ENCODE measurements at regions not wholly inside any gene's neighbourhood (a gene's known extent, or its start where the extent isn't known, plus 50 kb on each side); places are given as distances from the start of the nearest gene placed in this dataset.

DNA sequence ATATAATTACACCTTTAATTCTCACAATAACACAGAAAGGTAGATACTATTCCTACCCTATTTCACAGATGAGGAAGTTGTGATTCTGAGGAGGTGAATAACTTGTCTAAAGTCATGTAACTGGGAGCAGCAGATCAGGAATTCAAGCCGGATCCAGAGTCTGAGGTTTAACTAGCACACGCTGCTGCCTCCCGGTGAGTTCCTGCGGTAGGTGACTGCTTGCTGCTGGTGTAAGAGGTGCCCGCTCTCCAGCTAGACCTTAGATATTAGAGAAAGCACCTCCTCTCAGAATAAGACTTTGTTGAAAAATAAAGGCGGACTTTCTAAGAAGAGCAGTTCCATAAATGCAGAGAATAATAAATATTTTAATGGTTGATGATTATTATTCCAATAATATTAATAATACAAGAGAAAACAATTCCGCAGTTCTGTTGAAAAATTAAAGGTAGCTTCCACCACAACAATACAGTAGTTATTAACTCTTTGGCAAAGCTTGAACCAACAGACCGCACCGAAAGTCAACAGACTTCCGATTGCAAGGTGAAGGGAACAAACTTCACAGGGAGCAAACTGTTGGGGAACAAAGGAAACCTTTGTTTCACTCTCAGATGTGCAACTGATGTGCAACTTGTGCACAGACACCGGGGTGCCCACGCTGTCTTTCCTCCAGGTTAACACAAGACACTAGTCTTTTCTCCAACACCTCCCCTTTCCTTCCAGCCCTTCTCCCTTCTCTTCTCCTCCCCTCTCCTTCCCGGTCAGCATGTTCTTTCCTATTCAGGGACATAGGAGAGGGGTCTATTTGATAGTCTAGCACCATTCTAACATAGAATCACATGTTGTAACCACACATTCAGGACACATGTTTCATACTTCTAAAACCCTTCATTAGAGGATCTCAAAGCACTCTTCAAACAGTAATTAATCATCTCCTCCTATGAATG lies 73.2 kb upstream of the EGLN3 start:
- no peaks in the 10 kb centered on the region for H3K36me3 ChIP-seq (ENCODE audit: control insufficient read depth in 2 of 3, insufficient read depth in 3 of 3, low read length in 3 of 3)
- no peak overlapping the region for H3K27ac ChIP-seq (ENCODE audit: low read depth, low read length)
- peaks cover 0 to 11% (median 0%) of the 10 kb centered on the region in 5 donors for H3K27me3 Mint-ChIP-seq
- H3K27ac Mint-ChIP-seq = no peak overlapping the region
- ATAC-seq (no peak), DNase-seq (no peak)
- no peaks in the 10 kb centered on the region for H3K9me3 Mint-ChIP-seq
- no peak overlapping the region for H3K4me3 Mint-ChIP-seq
- no peaks in the 10 kb centered on the region for H3K4me1 ChIP-seq (ENCODE audit: control insufficient read depth in 2 of 2, insufficient read depth in 2 of 2, low read length in 2 of 2)
- intact Hi-C loops (cut with micrococcal nuclease) = no loop called here
- H3K4me1 Mint-ChIP-seq = peaks cover 0 to 19% (median 5%) of the 10 kb centered on the region in 7 donors
- no peaks in the 10 kb centered on the region for H3K9me3 ChIP-seq (ENCODE audit: control insufficient read depth in 2 of 3, low read length in 3 of 3)
- H3K27me3 ChIP-seq (ENCODE audit: control insufficient read depth in 2 of 2, insufficient read depth in 2 of 2, low read length in 2 of 2) = no peaks in the 10 kb centered on the region
- CTCF ChIA-PET = no interaction called here
- H3K36me3 Mint-ChIP-seq = peaks cover 0 to 10% (median 0%) of the 10 kb centered on the region in 5 donors
- POLR2A ChIA-PET = no interaction called here
- H3K4me3 ChIP-seq (ENCODE audit: low read length) = no peak overlapping the region

DNA sequence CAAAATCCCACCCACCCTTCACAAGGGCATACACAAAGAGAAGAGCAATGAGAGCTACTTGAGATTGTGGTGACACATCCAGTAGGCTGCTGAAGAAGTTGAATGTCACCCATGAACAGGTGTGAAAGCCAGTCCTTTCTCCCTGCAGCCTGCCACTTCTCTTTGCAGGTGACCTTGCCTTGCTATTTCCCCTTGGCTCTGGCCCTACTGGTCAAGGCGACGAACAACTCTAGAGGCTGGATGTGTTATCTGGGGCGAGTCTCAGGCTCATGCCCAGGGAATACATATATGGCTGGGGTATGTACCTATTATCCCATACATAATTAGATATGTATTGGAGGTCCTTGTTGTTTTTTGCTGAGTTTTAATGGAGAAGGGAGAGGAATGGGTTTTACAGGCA lies 70.2 kb upstream of the EGLN3 start:
- ChIA-PET POLR2A (no interaction called here), CTCF (no interaction called here)
- Histone ChIP-seq H3K36me3 (ENCODE audit: control insufficient read depth in 2 of 3, insufficient read depth in 3 of 3, low read length in 3 of 3) (no peaks in the 10 kb centered on the region), H3K4me1 (ENCODE audit: control insufficient read depth in 2 of 2, insufficient read depth in 2 of 2, low read length in 2 of 2) (no peaks in the 10 kb centered on the region), H3K27ac (ENCODE audit: low read depth, low read length) (no peak overlapping the region), H3K9me3 (ENCODE audit: control insufficient read depth in 2 of 3, low read length in 3 of 3) (no peaks in the 10 kb centered on the region), H3K27me3 (ENCODE audit: control insufficient read depth in 2 of 2, insufficient read depth in 2 of 2, low read length in 2 of 2) (no peaks in the 10 kb centered on the region), H3K4me3 (ENCODE audit: low read length) (no peak overlapping the region)
- H3K27me3 Mint-ChIP-seq = peaks cover 0 to 10% (median 0%) of the 10 kb centered on the region in 5 donors
- H3K27ac Mint-ChIP-seq = no peak overlapping the region
- H3K36me3 Mint-ChIP-seq = peaks cover 0 to 12% (median 0%) of the 10 kb centered on the region in 5 donors
- ATAC-seq (no peak), DNase-seq (no peak)
- no peak overlapping the region for H3K4me3 Mint-ChIP-seq
- H3K4me1 Mint-ChIP-seq = peaks cover 6 to 29% (median 17%) of the 10 kb centered on the region in 7 donors
- H3K9me3 Mint-ChIP-seq = no peaks in the 10 kb centered on the region
- intact Hi-C loops (cut with micrococcal nuclease) = no loop called here

DNA sequence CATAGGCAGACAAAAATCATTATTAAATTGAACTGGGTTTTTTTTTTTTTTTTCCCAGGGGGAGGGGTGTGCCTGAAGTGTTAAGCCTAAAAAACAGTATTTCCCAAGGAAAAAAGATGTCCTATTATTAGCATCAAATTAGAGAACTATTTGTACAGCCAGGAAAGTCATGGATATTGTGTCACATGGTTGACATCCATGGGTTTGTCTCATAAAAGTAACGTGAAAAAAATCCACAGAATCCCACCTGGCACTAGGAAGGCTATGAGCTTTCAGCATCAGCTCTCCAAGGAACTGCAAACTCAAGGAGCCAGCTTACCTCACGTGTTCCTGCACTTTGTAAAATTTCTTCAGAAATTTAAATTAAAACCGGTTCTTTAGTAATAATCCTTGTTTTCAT lies 69.1 kb upstream of the EGLN3 start:
- Mint-ChIP-seq H3K27me3 (peaks cover 0 to 10% (median 0%) of the 10 kb centered on the region in 5 donors), H3K4me3 (peak overlapping the region in 3 of 10 donors; percentile 16 to 94 (median 91)), H3K36me3 (peaks cover 0 to 10% (median 0%) of the 10 kb centered on the region in 5 donors), H3K9me3 (no peaks in the 10 kb centered on the region), H3K27ac (peak overlapping the region in 4 of 9 donors; percentile 81 to 98 (median 95)), H3K4me1 (peaks cover 6 to 30% (median 17%) of the 10 kb centered on the region in 7 donors)
- ChIA-PET POLR2A (no interaction called here), CTCF (no interaction called here)
- intact Hi-C loops (cut with micrococcal nuclease) = no loop called here
- Histone ChIP-seq H3K4me3 (ENCODE audit: low read length) (no peak overlapping the region), H3K27ac (ENCODE audit: low read depth, low read length) (no peak overlapping the region), H3K36me3 (ENCODE audit: control insufficient read depth in 2 of 3, insufficient read depth in 3 of 3, low read length in 3 of 3) (no peaks in the 10 kb centered on the region), H3K27me3 (ENCODE audit: control insufficient read depth in 2 of 2, insufficient read depth in 2 of 2, low read length in 2 of 2) (no peaks in the 10 kb centered on the region), H3K4me1 (ENCODE audit: control insufficient read depth in 2 of 2, insufficient read depth in 2 of 2, low read length in 2 of 2) (no peaks in the 10 kb centered on the region), H3K9me3 (ENCODE audit: control insufficient read depth in 2 of 3, low read length in 3 of 3) (no peaks in the 10 kb centered on the region)
- DNase-seq (no peak), ATAC-seq (no peak)

DNA sequence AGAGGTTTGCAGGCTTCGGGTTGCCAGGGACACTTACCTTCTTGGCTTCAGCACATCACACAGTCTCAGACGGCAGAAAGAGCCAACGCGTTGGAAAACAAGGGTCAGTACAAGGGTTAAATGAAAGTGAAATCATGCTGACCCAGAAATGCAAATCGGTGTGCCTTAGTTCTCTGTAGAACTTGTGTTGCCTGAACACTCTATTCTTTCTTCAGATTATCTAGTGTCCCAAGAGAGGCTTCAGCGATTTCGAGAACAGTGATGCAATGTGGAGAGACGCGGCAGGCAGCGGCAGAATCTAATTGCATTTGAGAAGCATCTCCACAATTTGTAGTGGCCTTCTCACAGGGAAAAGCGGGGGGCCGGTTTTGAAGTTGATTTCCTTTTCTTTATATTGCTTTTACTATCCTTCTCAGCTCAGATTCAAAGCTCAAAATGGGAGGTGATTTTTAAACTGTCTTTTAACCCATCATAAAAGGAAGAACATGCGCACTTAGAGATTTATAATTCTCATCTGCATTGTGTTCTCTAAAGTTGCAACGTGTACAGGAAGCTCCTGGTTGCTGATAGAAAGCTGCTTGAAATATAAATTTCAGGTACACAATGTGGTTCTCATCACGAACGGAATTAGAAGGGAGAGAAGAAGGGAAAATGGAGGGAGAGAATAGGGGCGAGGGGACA lies 67.8 kb upstream of the EGLN3 start:
- DNase-seq (peak in 5 of 9 donors; percentile 10 to 46 (median 19)), ATAC-seq (peak; percentile 78)
- Histone ChIP-seq H3K9me3 (ENCODE audit: control insufficient read depth in 2 of 3, low read length in 3 of 3) (no peaks in the 10 kb centered on the region), H3K4me1 (ENCODE audit: control insufficient read depth in 2 of 2, insufficient read depth in 2 of 2, low read length in 2 of 2) (no peaks in the 10 kb centered on the region), H3K27ac (ENCODE audit: low read depth, low read length) (peak overlapping the region; percentile 47), H3K27me3 (ENCODE audit: control insufficient read depth in 2 of 2, insufficient read depth in 2 of 2, low read length in 2 of 2) (no peaks in the 10 kb centered on the region), H3K36me3 (ENCODE audit: control insufficient read depth in 2 of 3, insufficient read depth in 3 of 3, low read length in 3 of 3) (no peaks in the 10 kb centered on the region), H3K4me3 (ENCODE audit: low read length) (peak overlapping the region; percentile 45)
- peaks cover 6 to 40% (median 17%) of the 10 kb centered on the region in 7 donors for H3K4me1 Mint-ChIP-seq
- H3K27ac Mint-ChIP-seq = peak overlapping the region; percentile 2 to 98 (median 95)
- ChIA-PET POLR2A (no interaction called here), CTCF (no interaction called here)
- intact Hi-C loops (cut with micrococcal nuclease) = loop anchor here in 1 of 2 donors (1.0 to 2.0 kb wide), 4 partner anchors 25 to 80 kb away; partner anchors contain the start of gene EGLN3
- H3K36me3 Mint-ChIP-seq = peaks cover 0 to 12% (median 0%) of the 10 kb centered on the region in 5 donors
- H3K9me3 Mint-ChIP-seq = no peaks in the 10 kb centered on the region
- peaks cover 0 to 8% (median 0%) of the 10 kb centered on the region in 5 donors for H3K27me3 Mint-ChIP-seq
- H3K4me3 Mint-ChIP-seq = peak overlapping the region; percentile 69 to 94 (median 84)

DNA sequence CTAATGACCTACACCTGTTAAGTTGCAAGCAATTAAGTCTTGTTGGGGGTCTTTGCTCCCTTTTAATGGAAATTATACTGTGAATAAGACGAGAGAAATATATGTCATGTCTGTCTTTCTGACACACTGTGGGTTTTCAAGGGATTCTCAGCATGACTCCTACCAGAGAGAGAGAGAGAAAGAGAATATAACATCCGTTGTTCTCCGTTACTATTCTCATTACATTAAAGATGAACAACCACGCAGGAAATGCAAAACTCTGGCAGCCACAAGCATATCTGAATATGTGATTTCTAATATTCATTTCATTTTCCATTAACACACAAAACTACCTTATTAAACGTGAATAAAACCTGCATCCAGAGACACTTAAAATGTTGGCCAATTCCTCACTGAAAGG lies 67.3 kb upstream of the EGLN3 start:
- no peaks in the 10 kb centered on the region for H3K27me3 ChIP-seq (ENCODE audit: control insufficient read depth in 2 of 2, insufficient read depth in 2 of 2, low read length in 2 of 2)
- no peak for ATAC-seq
- H3K9me3 ChIP-seq (ENCODE audit: control insufficient read depth in 2 of 3, low read length in 3 of 3) = no peaks in the 10 kb centered on the region
- peak in 3 of 9 donors; percentile 4 to 14 (median 10) for DNase-seq
- ChIA-PET POLR2A (no interaction called here), CTCF (no interaction called here)
- peak overlapping the region; percentile 47 for H3K27ac ChIP-seq (ENCODE audit: low read depth, low read length)
- Mint-ChIP-seq H3K4me3 (peak overlapping the region; percentile 69 to 94 (median 84)), H3K9me3 (no peaks in the 10 kb centered on the region), H3K27me3 (peaks cover 0 to 8% (median 0%) of the 10 kb centered on the region in 5 donors), H3K27ac (peak overlapping the region in 8 of 9 donors; percentile 3 to 98 (median 95)), H3K4me1 (peaks cover 6 to 46% (median 17%) of the 10 kb centered on the region in 7 donors), H3K36me3 (peaks cover 0 to 17% (median 0%) of the 10 kb centered on the region in 5 donors)
- intact Hi-C loops (cut with micrococcal nuclease) = loop anchor here in 1 of 2 donors (1.0 to 2.0 kb wide), 4 partner anchors 25 to 81 kb away; partner anchors contain the start of gene EGLN3
- H3K36me3 ChIP-seq (ENCODE audit: control insufficient read depth in 2 of 3, insufficient read depth in 3 of 3, low read length in 3 of 3) = no peaks in the 10 kb centered on the region
- H3K4me3 ChIP-seq (ENCODE audit: low read length) = peak overlapping the region; percentile 45
- no peaks in the 10 kb centered on the region for H3K4me1 ChIP-seq (ENCODE audit: control insufficient read depth in 2 of 2, insufficient read depth in 2 of 2, low read length in 2 of 2)

DNA sequence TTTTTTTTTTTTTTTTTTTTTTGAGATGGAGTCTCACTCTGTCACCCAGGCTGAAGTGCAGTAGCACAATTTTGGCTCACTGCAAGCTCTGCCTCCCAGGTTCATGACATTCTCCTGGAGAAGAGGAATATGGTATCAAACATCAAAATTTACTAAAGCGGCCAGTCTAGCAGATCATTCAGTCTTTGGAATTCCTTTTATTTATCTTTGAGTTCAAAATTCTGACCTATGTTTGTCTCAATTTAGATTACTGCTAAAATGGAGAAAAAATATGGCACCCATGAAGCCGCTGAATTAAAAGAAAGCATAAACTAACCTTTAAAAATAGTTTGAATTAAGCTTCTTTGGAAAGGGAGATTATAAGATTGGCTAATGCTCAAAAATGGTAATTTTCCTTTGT lies 64.5 kb upstream of the EGLN3 start:
- Histone ChIP-seq H3K36me3 (ENCODE audit: control insufficient read depth in 2 of 3, insufficient read depth in 3 of 3, low read length in 3 of 3) (no peaks in the 10 kb centered on the region), H3K4me3 (ENCODE audit: low read length) (no peak overlapping the region)
- H3K27ac Mint-ChIP-seq = no peak overlapping the region

More for the DNA sequence above, 64.5 kb upstream of the EGLN3 start:
- H3K27me3 ChIP-seq (ENCODE audit: control insufficient read depth in 2 of 2, insufficient read depth in 2 of 2, low read length in 2 of 2) = no peaks in the 10 kb centered on the region
- no peaks in the 10 kb centered on the region for H3K9me3 ChIP-seq (ENCODE audit: control insufficient read depth in 2 of 3, low read length in 3 of 3)
- Mint-ChIP-seq H3K4me1 (peaks cover 11 to 57% (median 26%) of the 10 kb centered on the region in 7 donors), H3K9me3 (peaks cover 0 to 8% (median 1%) of the 10 kb centered on the region in 11 donors), H3K27me3 (peaks cover 0 to 11% (median 0%) of the 10 kb centered on the region in 5 donors), H3K36me3 (peaks cover 0 to 37% (median 5%) of the 10 kb centered on the region in 5 donors), H3K4me3 (no peak overlapping the region)
- DNase-seq = no peak
- no peak for ATAC-seq
- H3K4me1 ChIP-seq (ENCODE audit: control insufficient read depth in 2 of 2, insufficient read depth in 2 of 2, low read length in 2 of 2) = no peaks in the 10 kb centered on the region
- POLR2A ChIA-PET = no interaction called here
- no peak overlapping the region for H3K27ac ChIP-seq (ENCODE audit: low read depth, low read length)
- CTCF ChIA-PET = no interaction called here
- intact Hi-C loops (cut with micrococcal nuclease) = no loop called here
